ENCODE measurements at regions not wholly inside any gene's neighbourhood (a gene's known extent, or its start where the extent isn't known, plus 50 kb on each side); places are given as distances from the start of the nearest gene placed in this dataset.

DNA sequence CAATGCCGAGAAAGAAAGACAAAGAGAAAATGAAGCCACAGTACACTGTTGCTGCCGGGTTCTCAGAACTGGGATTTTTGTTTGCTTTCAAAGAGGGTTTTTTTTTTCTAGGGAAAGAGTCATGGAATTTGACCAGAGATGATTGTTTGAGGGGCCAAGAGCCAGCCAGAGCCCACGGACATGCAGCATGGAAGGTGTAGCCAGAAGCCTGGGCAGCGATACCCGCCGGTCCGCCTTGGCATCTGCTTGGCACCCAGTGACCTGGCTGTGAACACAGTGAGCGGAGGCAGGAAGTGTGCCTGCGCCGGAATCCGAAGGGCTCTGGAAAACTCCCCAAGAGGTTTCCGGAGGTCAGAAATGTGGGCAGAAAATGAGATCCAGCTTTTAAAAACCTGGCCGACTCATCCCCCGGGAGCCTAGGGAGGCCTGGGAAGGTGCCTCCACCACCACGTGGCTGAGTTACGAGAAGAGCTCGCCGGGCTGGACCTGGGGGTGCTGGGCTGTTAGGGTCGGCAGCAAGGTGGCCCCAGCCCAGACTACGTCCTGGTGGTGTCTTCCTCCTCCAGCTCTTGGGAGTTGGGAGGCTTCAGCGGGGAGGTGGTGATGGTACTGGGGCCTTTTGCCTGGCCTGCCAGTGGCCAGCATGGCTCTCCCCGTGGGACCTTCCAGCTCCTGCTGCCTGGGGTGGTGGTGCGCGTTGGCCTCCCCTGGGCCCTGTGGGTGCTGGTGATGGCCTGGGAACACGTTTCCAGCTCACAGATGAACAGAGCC is 61.6 kb upstream of the PPARA start:
- no peaks in the 10 kb centered on the region for H3K27me3 ChIP-seq
- DNase-seq (peak; percentile 73), ATAC-seq (peak; percentile 4)
- peak overlapping the region; percentile 30 for H3K4me3 ChIP-seq
- no peaks in the 10 kb centered on the region for H3K9me3 ChIP-seq
- intact Hi-C loops (cut with DNase I) = no loop called here
- H3K4me1 ChIP-seq = peaks cover 99% of the 10 kb centered on the region
- peak overlapping the region; percentile 98 for H3K27ac ChIP-seq
- peaks cover 62% of the 10 kb centered on the region for H3K36me3 ChIP-seq
- TF ChIP-seq, protein P1, sequence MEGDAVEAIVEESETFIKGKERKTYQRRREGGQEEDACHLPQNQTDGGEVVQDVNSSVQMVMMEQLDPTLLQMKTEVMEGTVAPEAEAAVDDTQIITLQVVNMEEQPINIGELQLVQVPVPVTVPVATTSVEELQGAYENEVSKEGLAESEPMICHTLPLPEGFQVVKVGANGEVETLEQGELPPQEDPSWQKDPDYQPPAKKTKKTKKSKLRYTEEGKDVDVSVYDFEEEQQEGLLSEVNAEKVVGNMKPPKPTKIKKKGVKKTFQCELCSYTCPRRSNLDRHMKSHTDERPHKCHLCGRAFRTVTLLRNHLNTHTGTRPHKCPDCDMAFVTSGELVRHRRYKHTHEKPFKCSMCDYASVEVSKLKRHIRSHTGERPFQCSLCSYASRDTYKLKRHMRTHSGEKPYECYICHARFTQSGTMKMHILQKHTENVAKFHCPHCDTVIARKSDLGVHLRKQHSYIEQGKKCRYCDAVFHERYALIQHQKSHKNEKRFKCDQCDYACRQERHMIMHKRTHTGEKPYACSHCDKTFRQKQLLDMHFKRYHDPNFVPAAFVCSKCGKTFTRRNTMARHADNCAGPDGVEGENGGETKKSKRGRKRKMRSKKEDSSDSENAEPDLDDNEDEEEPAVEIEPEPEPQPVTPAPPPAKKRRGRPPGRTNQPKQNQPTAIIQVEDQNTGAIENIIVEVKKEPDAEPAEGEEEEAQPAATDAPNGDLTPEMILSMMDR (IDR thresholded peaks at IDR 0.05) = no peak

DNA sequence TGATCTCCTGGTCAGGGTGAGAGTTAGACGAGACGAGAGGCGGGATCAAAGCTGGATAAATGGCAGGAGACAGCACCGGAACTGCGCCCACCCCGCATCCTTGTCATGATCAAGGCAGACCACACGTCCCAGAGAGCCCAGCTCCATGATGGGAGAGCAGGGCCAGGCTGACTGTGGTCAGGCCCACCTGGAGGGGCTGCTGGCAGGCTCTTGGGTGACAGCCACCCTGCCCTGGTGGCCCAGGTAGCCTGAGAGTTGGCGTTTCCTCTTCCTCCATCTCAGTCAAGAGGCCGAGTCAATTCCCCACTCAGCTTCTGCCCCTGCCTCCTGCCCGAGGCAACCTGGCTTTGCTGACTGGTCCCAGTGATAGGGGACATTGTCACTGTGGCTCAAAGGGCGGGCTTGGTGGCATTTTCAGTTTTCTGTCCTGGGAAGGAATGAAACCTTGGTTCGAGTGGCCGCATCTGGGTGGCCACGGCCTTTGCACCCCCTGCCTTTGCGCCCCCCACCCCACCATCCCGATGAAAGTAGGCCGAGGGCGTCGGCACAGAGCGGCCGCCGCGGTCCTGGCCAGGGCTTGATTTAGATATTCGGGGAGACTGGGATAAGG is 60.8 kb upstream of the PPARA start:
- peak overlapping the region; percentile 30 for H3K4me3 ChIP-seq
- peak; percentile 61 for DNase-seq

DNA sequence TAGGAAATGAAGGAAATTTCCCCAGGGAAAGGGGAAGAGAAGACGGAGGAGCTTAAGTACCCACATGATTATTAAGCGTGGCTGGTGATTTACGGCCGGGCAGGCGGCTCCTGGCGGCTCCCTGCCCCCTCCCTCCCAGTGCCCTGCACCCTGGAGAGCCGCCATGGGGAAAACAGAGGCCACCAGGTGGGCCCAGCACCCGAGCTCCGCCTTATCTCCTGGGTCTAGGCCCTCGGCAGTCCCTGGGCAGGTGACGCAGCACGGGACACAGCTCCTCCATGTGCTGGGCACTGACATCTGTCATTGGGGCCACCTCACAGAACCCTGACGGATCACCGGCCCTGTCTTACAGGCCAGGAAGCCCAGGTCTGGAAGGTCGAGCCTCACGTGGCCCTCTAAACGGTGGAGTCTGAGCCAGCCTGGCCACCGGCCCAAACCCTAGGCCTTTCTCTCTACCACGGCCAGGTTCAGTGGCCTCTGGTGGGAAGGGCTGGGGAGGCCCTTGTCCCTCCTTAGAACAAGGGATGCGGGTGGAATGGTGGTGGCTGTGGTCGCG is 60.2 kb upstream of the PPARA start:
- H3K4me1 ChIP-seq = peaks cover 96% of the 10 kb centered on the region
- H3K27me3 ChIP-seq = no peaks in the 10 kb centered on the region
- H3K27ac ChIP-seq = peak overlapping the region; percentile 98
- peak overlapping the region; percentile 30 for H3K4me3 ChIP-seq
- peaks cover 64% of the 10 kb centered on the region for H3K36me3 ChIP-seq
- no peak for ATAC-seq
- H3K9me3 ChIP-seq = no peaks in the 10 kb centered on the region
- TF ChIP-seq, protein P1 (IDR thresholded peaks at IDR 0.05) = no peak
- intact Hi-C loops (cut with DNase I) = no loop called here
- peak; percentile 65 for DNase-seq

More for the DNA sequence above, 60.8 kb upstream of the PPARA start:
- Histone ChIP-seq H3K9me3 (no peaks in the 10 kb centered on the region), H3K27ac (peak overlapping the region; percentile 98), H3K36me3 (peaks cover 64% of the 10 kb centered on the region), H3K4me1 (peaks cover 99% of the 10 kb centered on the region), H3K27me3 (no peaks in the 10 kb centered on the region)
- TF ChIP-seq, protein P1 (IDR thresholded peaks at IDR 0.05) = no peak
- ATAC-seq = no peak
- intact Hi-C loops (cut with DNase I) = no loop called here

DNA sequence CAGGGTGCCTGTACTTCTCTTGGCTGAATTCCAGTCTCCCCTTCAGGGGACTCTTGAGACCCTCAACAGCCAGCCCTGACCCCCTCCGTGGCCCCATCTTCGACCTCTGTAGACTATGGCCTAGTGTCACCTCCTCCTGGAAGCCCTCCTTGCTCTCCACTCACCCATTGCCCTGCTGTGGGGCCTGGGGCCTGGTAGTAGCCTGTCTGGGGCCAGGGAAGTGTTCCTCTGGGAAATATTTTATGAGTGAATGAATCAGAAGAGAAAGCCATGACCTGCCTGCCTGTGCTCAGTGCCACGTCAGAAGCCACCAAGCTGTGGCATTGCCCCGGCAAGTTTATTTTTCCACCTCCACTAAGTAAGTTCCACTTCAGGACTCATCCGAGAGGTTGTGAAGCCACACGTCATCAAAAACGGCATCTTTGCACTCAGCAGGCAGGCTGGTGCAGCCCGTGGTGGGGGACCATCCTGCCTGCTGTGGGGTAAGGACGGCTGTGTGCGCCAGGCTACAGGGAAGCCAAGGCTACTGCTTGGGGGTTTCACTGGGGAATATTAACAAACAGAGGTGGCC is 59.6 kb upstream of the PPARA start:
- TF ChIP-seq, protein P1 (IDR thresholded peaks at IDR 0.05) = no peak
- intact Hi-C loops (cut with DNase I) = no loop called here
- DNase-seq = peak; percentile 55
- peaks cover 64% of the 10 kb centered on the region for H3K36me3 ChIP-seq
- no peak overlapping the region for H3K4me3 ChIP-seq
- H3K9me3 ChIP-seq = no peaks in the 10 kb centered on the region
- H3K27me3 ChIP-seq = no peaks in the 10 kb centered on the region
- peak overlapping the region; percentile 98 for H3K27ac ChIP-seq
- H3K4me1 ChIP-seq = peaks cover 90% of the 10 kb centered on the region
- no peak for ATAC-seq

DNA sequence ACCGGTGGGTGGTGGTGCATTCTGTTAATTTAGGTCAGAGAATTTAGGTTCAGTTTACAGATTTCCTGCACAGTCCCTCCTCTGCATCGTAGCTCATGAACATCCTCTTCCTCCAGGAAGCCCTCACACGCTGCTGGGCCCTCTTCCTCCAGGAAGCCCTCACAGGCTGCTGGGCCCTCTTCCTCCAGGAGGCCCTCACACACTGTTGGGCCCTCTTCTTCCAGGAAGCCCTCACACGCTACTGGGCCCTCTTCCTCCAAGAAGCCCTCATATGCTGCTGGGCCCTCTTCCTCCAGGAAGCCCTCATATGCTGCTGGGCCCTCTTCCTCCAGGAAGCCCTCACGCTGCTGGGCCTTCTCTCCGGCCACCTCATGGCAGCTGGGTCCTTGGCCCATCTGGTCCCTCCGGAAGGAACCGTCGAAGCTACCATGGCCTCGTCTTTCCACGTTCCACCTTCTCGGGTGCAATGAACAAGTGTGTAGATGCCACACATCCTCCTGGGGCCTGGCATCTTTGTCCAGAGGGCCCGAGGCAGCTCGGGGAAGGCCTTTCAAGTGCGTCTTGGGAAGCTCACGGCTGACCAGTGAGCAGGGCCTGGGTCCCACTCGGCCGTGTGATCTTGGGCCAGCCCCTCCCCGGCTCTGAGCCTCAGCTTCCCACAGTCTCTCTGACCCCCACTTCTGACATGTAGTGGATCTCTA is 58.9 kb upstream of the PPARA start:
- peak; percentile 37 for DNase-seq
- Histone ChIP-seq H3K9me3 (no peaks in the 10 kb centered on the region), H3K4me3 (no peak overlapping the region), H3K27me3 (no peaks in the 10 kb centered on the region), H3K27ac (peak overlapping the region; percentile 98), H3K36me3 (peaks cover 59% of the 10 kb centered on the region), H3K4me1 (peaks cover 86% of the 10 kb centered on the region)
- intact Hi-C loops (cut with DNase I) = no loop called here
- TF ChIP-seq, protein P1 (IDR thresholded peaks at IDR 0.05) = no peak
- ATAC-seq = no peak

Data from upper lobe of right lung (tissue), 1 donor.